Esophagus (tissue), 2 donors: ENCODE measurements at regions not wholly inside any gene's neighbourhood (a gene's known extent, or its start where the extent isn't known, plus 50 kb on each side); places are given as distances from the start of the nearest gene placed in this dataset.

Experiments used
- H3K27ac ChIP-seq, 2 donors: one replicate each; pipeline ENCODE4 v1.5.1; 2013; ENCODE audit warnings: low read depth in 2 of 2, mild to moderate bottlenecking in 2 of 2, inconsistent platforms in 1 of 2, low read length in 1 of 2, moderate library complexity in 1 of 2
- H3K27me3 ChIP-seq, 2 donors: one replicate each; pipeline ENCODE4 v1.6.1; 2013; ENCODE audit warnings: low read length in 2 of 2, control low read depth in 1 of 2, mild to moderate bottlenecking in 1 of 2; ENCODE audit not compliant: insufficient read depth in 2 of 2, control insufficient read depth in 1 of 2
- H3K36me3 ChIP-seq, 2 donors: one replicate each; pipeline ENCODE4 v1.6.1; 2013; ENCODE audit warnings: low read length in 1 of 2; ENCODE audit not compliant: control insufficient read depth in 2 of 2, insufficient read depth in 2 of 2
- H3K4me1 ChIP-seq, 2 donors: one replicate each; pipeline ENCODE4 v1.6.1; 2013; ENCODE audit warnings: low read length in 1 of 2; ENCODE audit not compliant: control insufficient read depth in 2 of 2, insufficient read depth in 2 of 2
- H3K4me3 ChIP-seq, 2 donors: one replicate each; pipeline ENCODE4 v1.5.1; 2013; ENCODE audit warnings: low read length in 2 of 2, mild to moderate bottlenecking in 2 of 2, low read depth in 1 of 2, moderate library complexity in 1 of 2
- H3K9me3 ChIP-seq, 2 donors: one replicate each; pipeline ENCODE4 v1.6.1; 2013; ENCODE audit warnings: mild to moderate bottlenecking in 2 of 2, low read depth in 1 of 2, low read length in 1 of 2, moderate library complexity in 1 of 2; ENCODE audit not compliant: control insufficient read depth in 2 of 2, insufficient read depth in 1 of 2
- WGBS, 2 donors: extraction: QIAGEN DNeasy Blood & Tissue Kit; methylation state at CpG; one replicate each; pipeline ENCODE4 v1.1.7; 2013; 5-methylcytosine and 5-hydroxymethylcytosine counted together
- donor health status: healthy with polysubstance abuse.
- donor health status: Bipolar disorder and iron deficiency.

- no peak overlapping the region for H3K4me3 ChIP-seq
- H3K27me3 ChIP-seq, result no peaks in the 10 kb centered on the region
- no peak overlapping the region for H3K27ac ChIP-seq
- no peaks in the 10 kb centered on the region for H3K36me3 ChIP-seq
- no peaks in the 10 kb centered on the region for H3K9me3 ChIP-seq
- no peaks in the 10 kb centered on the region for H3K4me1 ChIP-seq
- WGBS, 2 donors, result 37 to 60% methylated on average over 4 of the region's 4 CpGs
These were observed 1327.7 kb downstream of the EFNB2 start for GRCh38 chr13:105207572-105208293.

GRCh38 chr13:105202354-105202753 is 1333.1 kb downstream of the EFNB2 start:
- Histone ChIP-seq H3K36me3 (no peaks in the 10 kb centered on the region), H3K9me3 (no peaks in the 10 kb centered on the region), H3K27me3 (no peaks in the 10 kb centered on the region), H3K4me1 (no peaks in the 10 kb centered on the region), H3K4me3 (no peak overlapping the region), H3K27ac (no peak overlapping the region)

DNA sequence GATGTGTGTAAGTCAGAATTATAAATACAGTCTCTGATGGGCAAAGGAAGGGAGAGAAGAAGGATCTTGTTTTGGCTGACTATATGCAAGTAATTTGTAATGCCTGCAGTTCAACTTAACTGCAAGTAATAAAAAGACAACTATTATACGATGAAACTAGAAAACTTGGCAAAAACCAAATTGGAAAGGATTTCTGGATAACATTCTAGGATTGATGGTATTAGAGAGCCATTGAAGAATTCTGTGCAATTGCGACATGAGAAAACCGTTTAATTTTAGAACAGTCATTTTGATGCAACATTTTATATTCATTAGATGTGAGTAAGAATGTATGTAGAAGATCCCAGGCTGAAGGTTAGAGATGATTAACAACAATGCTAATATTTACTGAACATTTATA is 1334.1 kb downstream of the EFNB2 start:
- Histone ChIP-seq H3K9me3 (no peaks in the 10 kb centered on the region), H3K36me3 (no peaks in the 10 kb centered on the region), H3K4me1 (no peaks in the 10 kb centered on the region), H3K27ac (no peak overlapping the region), H3K4me3 (no peak overlapping the region), H3K27me3 (no peaks in the 10 kb centered on the region)
- WGBS, 2 donors, result 69 to 70% methylated on average over 3 of the region's 3 CpGs

GRCh38 chr13:105200181-105200580 is 1335.3 kb downstream of the EFNB2 start:
- no peaks in the 10 kb centered on the region for H3K36me3 ChIP-seq
- H3K9me3 ChIP-seq, result no peaks in the 10 kb centered on the region
- H3K4me3 ChIP-seq, result no peak overlapping the region
- no peaks in the 10 kb centered on the region for H3K4me1 ChIP-seq
- WGBS, 2 donors, result 65 to 69% methylated on average over 4 of the region's 4 CpGs
- H3K27me3 ChIP-seq, result no peaks in the 10 kb centered on the region
- no peak overlapping the region for H3K27ac ChIP-seq

DNA sequence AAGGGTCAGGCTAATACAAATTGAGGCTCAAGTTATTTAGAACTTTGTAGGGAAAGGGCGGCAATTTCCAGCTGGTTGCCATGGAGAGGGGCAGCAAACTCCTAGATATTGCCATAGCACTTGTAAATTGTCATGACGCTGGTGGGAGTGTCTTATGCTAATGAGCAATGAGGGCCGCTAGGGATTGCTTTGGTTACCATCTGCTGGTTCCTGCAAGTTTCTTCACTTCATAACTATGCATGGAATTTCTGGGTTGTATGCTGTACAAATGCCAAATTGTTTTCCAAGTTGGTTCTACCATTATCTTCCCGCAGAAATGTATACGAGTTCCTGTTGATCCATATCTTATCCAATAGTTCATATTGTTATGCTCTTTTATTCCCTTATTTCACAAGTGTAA is 1339.4 kb downstream of the EFNB2 start:
- H3K36me3 ChIP-seq, result no peaks in the 10 kb centered on the region
- WGBS, 2 donors, result 63 to 71% methylated on average over 5 of the region's 5 CpGs
- no peak overlapping the region for H3K27ac ChIP-seq
- no peak overlapping the region for H3K4me3 ChIP-seq
- no peaks in the 10 kb centered on the region for H3K9me3 ChIP-seq
- H3K27me3 ChIP-seq, result no peaks in the 10 kb centered on the region
- H3K4me1 ChIP-seq, result no peaks in the 10 kb centered on the region

DNA sequence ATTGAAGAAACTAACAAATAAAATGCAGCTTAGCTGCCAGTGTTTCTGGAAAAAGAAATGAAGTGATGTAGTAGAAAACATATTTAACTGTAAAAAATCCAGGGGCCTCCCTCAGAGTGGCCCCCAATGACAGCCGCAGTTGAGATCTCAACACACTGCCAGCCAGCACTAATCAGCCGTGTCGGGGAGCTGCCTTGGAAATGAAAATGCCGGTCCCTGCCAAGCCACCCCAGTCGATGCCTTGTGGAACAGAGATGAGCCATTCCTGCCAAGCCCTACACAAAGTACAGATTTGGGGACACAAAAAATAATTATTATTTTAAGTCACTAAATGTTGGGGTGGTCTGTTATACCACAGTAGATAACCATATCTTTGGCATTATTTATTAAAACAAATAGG is 1342.4 kb downstream of the EFNB2 start:
- Histone ChIP-seq H3K36me3 (no peaks in the 10 kb centered on the region), H3K4me1 (no peaks in the 10 kb centered on the region), H3K27me3 (no peaks in the 10 kb centered on the region), H3K9me3 (no peaks in the 10 kb centered on the region), H3K27ac (no peak overlapping the region), H3K4me3 (no peak overlapping the region)
- 59 to 78% methylated on average over 5 of the region's 5 CpGs for WGBS, 2 donors

DNA sequence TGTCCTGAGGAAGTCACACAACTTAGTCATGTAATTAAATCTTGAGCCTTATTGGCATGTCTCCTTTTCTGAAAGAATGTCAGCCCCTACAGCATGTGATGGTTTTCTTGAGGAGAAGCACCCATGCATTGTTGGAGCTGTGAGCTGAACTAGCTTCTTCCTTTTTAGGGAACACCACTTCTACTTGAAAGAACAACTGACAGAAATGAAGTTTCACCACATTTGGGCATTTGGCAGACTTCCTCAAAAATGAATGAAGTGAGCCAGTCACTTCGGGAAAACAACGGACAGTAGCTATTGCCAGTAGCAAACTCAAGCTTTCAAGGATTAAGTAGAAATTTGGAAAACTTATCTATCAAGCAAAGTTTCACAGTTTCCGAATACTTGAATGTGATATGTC is 1351.3 kb downstream of the EFNB2 start:
- Histone ChIP-seq H3K27me3 (no peaks in the 10 kb centered on the region), H3K36me3 (no peaks in the 10 kb centered on the region), H3K9me3 (no peaks in the 10 kb centered on the region), H3K4me1 (no peaks in the 10 kb centered on the region), H3K27ac (no peak overlapping the region), H3K4me3 (no peak overlapping the region)
- 76 to 87% methylated on average over 3 of the region's 3 CpGs for WGBS, 2 donors

DNA sequence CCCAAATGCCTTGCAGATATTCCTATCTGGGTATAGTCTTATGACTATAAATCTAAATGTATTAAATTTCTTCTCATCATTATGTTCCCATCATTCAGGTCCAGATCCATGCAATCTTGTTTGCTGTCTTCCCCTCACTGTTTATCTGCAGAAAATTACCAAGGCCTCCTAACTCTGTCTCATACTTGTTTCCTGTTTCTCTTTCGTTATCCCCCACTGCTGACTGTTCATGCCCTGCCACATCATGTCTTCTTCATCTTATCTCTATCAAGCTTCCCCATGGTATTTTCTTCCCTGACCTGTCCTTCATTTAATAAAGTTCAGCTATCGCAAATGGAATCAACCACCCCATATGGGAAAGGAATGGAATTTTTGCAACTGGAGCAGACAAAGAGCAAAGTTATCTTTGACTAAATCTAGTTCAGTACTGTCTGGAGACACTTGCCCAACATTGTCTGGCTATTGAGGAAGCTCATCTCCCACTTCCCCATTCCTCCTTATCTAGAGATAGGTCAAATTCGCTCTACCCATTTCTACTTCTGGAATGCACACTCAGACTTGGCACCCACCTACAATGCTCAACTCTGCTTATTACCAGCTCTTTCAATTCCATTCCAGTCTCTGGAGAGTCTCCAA is 1358.1 kb downstream of the EFNB2 start:
- no peak overlapping the region for H3K4me3 ChIP-seq
- H3K9me3 ChIP-seq, result no peaks in the 10 kb centered on the region
- no peaks in the 10 kb centered on the region for H3K27me3 ChIP-seq
- no peaks in the 10 kb centered on the region for H3K4me1 ChIP-seq
- no peak overlapping the region for H3K27ac ChIP-seq
- WGBS, 2 donors, result 86 to 87% methylated on average over 3 of the region's 3 CpGs
- H3K36me3 ChIP-seq, result no peaks in the 10 kb centered on the region

- Histone ChIP-seq H3K4me1 (no peaks in the 10 kb centered on the region), H3K36me3 (no peaks in the 10 kb centered on the region), H3K27me3 (no peaks in the 10 kb centered on the region), H3K27ac (no peak overlapping the region), H3K9me3 (peaks cover 3% of the 10 kb centered on the region in 2 donors), H3K4me3 (no peak overlapping the region)
These were observed 1365.0 kb downstream of the EFNB2 start for GRCh38 chr13:105170438-105170837.

GRCh38 chr13:105168295-105168694 is 1367.2 kb downstream of the EFNB2 start:
- Histone ChIP-seq H3K27me3 (no peaks in the 10 kb centered on the region), H3K36me3 (no peaks in the 10 kb centered on the region), H3K4me1 (no peaks in the 10 kb centered on the region), H3K27ac (no peak overlapping the region), H3K4me3 (no peak overlapping the region), H3K9me3 (peaks cover 3% of the 10 kb centered on the region in 2 donors)
- 75 to 89% methylated on average over 1 of the region's 1 CpG for WGBS, 2 donors
